Adrenal gland (tissue), 9 donors: ENCODE measurements at regions not wholly inside any gene's neighbourhood (a gene's known extent, or its start where the extent isn't known, plus 50 kb on each side); places are given as distances from the start of the nearest gene placed in this dataset.

Source experiments
- DNase-seq, 7 donors: peaks; one replicate each; pipeline ENCODE4 v3.0.0-alpha.2; 2019 to 2020
- H3K27ac ChIP-seq, 5 donors: fragments of 200-600 bp; sonication (generic) in 4 of 5; 1 replicate in 3 of 5; 2 replicates in 2 of 5; pipeline versions ENCODE4 v1.5.1 to v1.8.0; 2016 to 2020; ENCODE audit warnings: mild to moderate bottlenecking in 1 of 5
- H3K27me3 ChIP-seq: fragments of 200-600 bp; 2 replicates; pipeline ENCODE4 v1.8.0; 2021
- H3K36me3 ChIP-seq, 2 donors: fragments of 200-600 bp; replicated peaks in 1 of 2; 1 replicate in 1 of 2; 2 replicates in 1 of 2; pipeline versions ENCODE4 v1.5.1 to v1.8.0; 2018 to 2022
- H3K4me1 ChIP-seq, 2 donors: fragments of 200-600 bp; replicated peaks in 1 of 2; 1 replicate in 1 of 2; 2 replicates in 1 of 2; pipeline versions ENCODE4 v1.5.1 to v1.8.0; 2018 to 2021
- H3K4me3 ChIP-seq, 4 donors: fragments of 200-600 bp; sonication (generic) in 3 of 4; one replicate each; pipeline ENCODE4 v1.5.1; 2016 to 2018
- H3K9me3 ChIP-seq, 3 donors: fragments of 200-600 bp; sonication (generic) in 1 of 3; replicated peaks in 1 of 3; 1 replicate in 2 of 3; 2 replicates in 1 of 3; pipeline versions ENCODE4 v1.5.1 to v1.8.0; 2016 to 2021
- POLR2A ChIP-seq, 2 donors: fragments of 450-650 bp; IDR thresholded peaks; one replicate each; pipeline ENCODE4 v1.6.1; 2017; ENCODE audit warnings: antibody characterized with exemption in 2 of 2, mild to moderate bottlenecking in 2 of 2, moderate library complexity in 1 of 2
- WGBS, 4 donors: extraction: QIAGEN DNeasy Blood & Tissue Kit in 2 of 4; methylation state at CpG; one replicate each; pipeline versions ENCODE4 v1.1.5 to v1.1.7; 2013 to 2017; 5-methylcytosine and 5-hydroxymethylcytosine counted together
- intact Hi-C, 2 donors: fragments of 100-400 bp; cut with DNase I; formaldehyde crosslinking; loops; one replicate each; pipeline versions ENCODE4 v1.14.1 to v1.15.0; 2022 to 2023
- TF ChIP-seq, protein P1 (sequence below), 6 experiments: fragments of 450-650 bp in 4 of 6; fragments of 200-600 bp in 2 of 6; sonication (generic) in 1 of 6; IDR thresholded peaks; 1 replicate in 5 of 6; 2 replicates in 1 of 6; pipeline versions ENCODE4 v1.5.1 to v1.8.0; 2016 to 2021; ENCODE audit warnings: antibody characterized with exemption in 6 of 6, mild to moderate bottlenecking in 2 of 6, moderate library complexity in 1 of 6
- donor health status: healthy with polysubstance abuse.
- donor health status: Bipolar disorder and iron deficiency.
- donor health status: DM: yes; HTN: yes; CAD: no.
- donor health status: DM: no; HTN: no; CAD: no.
- donor health status: DM: no; HTN: no; CAD: no.

DNA sequence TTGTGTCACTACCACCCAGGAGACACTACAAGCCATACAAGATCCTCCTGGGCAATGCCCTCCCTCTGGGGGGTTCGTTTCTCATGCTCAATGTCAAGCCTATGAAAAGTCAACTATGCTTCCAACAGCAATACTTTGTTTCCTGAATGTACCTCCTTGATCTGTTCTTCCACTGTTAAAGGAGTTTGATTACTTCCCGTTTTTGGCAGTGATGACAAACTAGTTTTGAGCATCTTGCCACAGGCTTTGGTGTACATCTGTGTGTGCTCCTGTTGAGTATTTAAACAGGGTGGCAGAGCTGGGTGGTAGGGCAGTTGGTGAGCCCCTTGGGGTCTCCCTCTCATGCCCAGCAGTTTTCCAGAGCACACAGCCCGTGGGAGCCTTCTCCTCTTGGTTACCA is 81.4 kb downstream of the IL12A start:
- 39 to 50% (median 46%) methylated on average over 3 of the region's 3 CpGs for WGBS, 4 donors
- TF ChIP-seq, protein P1, sequence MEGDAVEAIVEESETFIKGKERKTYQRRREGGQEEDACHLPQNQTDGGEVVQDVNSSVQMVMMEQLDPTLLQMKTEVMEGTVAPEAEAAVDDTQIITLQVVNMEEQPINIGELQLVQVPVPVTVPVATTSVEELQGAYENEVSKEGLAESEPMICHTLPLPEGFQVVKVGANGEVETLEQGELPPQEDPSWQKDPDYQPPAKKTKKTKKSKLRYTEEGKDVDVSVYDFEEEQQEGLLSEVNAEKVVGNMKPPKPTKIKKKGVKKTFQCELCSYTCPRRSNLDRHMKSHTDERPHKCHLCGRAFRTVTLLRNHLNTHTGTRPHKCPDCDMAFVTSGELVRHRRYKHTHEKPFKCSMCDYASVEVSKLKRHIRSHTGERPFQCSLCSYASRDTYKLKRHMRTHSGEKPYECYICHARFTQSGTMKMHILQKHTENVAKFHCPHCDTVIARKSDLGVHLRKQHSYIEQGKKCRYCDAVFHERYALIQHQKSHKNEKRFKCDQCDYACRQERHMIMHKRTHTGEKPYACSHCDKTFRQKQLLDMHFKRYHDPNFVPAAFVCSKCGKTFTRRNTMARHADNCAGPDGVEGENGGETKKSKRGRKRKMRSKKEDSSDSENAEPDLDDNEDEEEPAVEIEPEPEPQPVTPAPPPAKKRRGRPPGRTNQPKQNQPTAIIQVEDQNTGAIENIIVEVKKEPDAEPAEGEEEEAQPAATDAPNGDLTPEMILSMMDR (IDR thresholded peaks at IDR 0.05) = no peak
- no peak for TF ChIP-seq POLR2A (IDR thresholded peaks at IDR 0.05)
- Histone ChIP-seq H3K27me3 (no peaks in the 10 kb centered on the region), H3K9me3 (no peaks in the 10 kb centered on the region), H3K27ac (no peak overlapping the region), H3K4me3 (no peak overlapping the region), H3K4me1 (no peaks in the 10 kb centered on the region), H3K36me3 (no peaks in the 10 kb centered on the region)
- intact Hi-C loops = no loop called here
- no peak for DNase-seq

DNA sequence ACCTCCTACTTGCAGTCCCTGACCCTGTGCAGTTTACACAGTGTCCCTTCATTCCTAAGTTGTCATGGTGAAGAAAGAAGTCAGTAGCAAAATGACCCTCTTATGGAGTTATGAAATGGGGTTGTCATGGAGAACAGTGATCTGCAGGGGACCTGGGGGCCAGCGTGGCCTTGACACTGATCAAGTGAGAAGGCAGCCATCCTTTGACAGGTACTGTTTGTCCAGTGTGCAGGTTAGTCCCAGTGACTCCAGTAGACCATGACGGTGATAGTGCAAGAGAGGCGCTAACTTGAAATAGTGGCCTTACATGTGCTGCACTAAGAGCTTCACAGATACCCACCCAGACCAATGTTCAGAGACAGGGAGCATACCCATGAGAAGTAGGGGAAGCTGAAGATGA is 87.9 kb downstream of the IL12A start:
- no peaks in the 10 kb centered on the region for H3K4me1 ChIP-seq
- intact Hi-C loops = no loop called here
- no peak overlapping the region for H3K27ac ChIP-seq
- no peaks in the 10 kb centered on the region for H3K36me3 ChIP-seq
- H3K27me3 ChIP-seq = no peaks in the 10 kb centered on the region
- no peak for DNase-seq
- no peak for TF ChIP-seq POLR2A (IDR thresholded peaks at IDR 0.05)
- TF ChIP-seq, protein P1 (IDR thresholded peaks at IDR 0.05) = no peak
- WGBS, 4 donors = 85 to 90% (median 89%) methylated on average over 2 to 3 of the region's 3 CpGs
- no peak overlapping the region for H3K4me3 ChIP-seq
- no peaks in the 10 kb centered on the region for H3K9me3 ChIP-seq

DNA sequence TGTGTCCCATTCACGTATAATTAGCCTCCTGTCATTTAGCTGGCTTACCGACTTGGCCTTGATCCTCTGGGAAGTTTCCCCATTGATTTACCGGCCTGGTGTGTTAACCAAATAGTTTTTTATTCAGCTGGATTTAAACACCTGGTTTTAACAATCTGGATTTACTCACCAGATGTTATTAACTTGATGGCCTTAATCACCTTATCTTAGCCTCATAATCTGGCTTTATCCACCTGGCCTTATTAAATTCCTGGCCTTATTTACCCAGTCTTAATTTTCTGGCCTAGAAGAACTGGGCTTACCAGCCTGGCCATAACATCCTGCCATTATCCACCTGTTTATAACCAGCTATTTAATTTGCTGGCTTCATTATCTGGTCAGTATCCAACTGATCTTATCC is 89.9 kb downstream of the IL12A start:
- Histone ChIP-seq H3K36me3 (no peaks in the 10 kb centered on the region), H3K27me3 (no peaks in the 10 kb centered on the region), H3K4me3 (no peak overlapping the region), H3K27ac (no peak overlapping the region), H3K4me1 (no peaks in the 10 kb centered on the region), H3K9me3 (no peaks in the 10 kb centered on the region)
- 82 to 94% (median 89%) methylated on average over 3 of the region's 3 CpGs for WGBS, 4 donors
- intact Hi-C loops = no loop called here
- DNase-seq = no peak
- no peak for TF ChIP-seq POLR2A (IDR thresholded peaks at IDR 0.05)
- TF ChIP-seq, protein P1 (IDR thresholded peaks at IDR 0.05) = no peak

DNA sequence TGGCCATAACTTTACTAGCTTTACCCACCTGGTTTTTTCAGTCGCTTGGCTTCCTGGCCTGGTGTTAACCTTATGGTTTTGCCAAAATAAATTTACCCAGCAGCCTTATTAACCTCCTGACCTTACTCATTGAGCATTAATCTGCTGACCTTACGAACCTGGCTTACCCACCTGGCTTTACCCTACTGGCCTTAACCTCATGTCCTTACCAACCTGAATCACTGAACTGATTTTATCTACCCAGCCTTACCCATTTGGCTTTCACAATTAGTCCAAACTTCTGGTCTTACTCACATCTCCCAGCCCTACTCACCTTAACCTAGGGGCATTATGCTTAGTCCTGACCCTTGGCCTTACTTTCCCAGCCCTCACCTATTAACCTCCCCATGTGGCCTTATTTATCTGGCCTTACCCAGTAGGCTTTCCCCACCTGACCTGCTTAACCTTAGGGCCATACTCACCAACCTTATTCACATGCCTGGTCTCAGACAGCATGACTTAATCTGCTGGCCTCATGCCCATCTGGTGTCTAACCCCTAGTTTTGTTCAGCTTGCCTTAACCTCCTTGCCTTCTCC is 93.4 kb downstream of the IL12A start:
- H3K27me3 ChIP-seq = no peaks in the 10 kb centered on the region
- H3K4me3 ChIP-seq = no peak overlapping the region
- WGBS, 4 donors = 81 to 92% (median 91%) methylated on average over 2 of the region's 2 CpGs
- H3K27ac ChIP-seq = no peak overlapping the region
- intact Hi-C loops = no loop called here
- TF ChIP-seq, protein P1 (IDR thresholded peaks at IDR 0.05) = no peak
- TF ChIP-seq POLR2A (IDR thresholded peaks at IDR 0.05) = no peak
- H3K9me3 ChIP-seq = no peaks in the 10 kb centered on the region
- no peaks in the 10 kb centered on the region for H3K36me3 ChIP-seq
- no peak for DNase-seq
- H3K4me1 ChIP-seq = no peaks in the 10 kb centered on the region
